Astrocyte (in vitro differentiated cells and primary cell): ENCODE measurements at regions not wholly inside any gene's neighbourhood (a gene's known extent, or its start where the extent isn't known, plus 50 kb on each side); places are given as distances from the start of the nearest gene placed in this dataset.
A peak's percentile ranks its signal among the peaks of the same experiment; 100 is the strongest.

Experiments
- DNase-seq: peaks from one replicate; pipeline ENCODE4 v3.0.0-alpha.2; 2010; ENCODE audit warnings: low read depth
- FAIRE-seq: peaks from 2 replicates; lab custom pipeline; 2011; peaks lifted over from hg19 to GRCh38; lab: Jason Lieb, UNC
- H2AFZ ChIP-seq: 2 replicates; pipeline ENCODE4 v1.6.0; 2012; ENCODE audit warnings: low read depth, low read length, inconsistent platforms
- H3K27ac ChIP-seq: 2 replicates; pipeline ENCODE4 v1.5.1; 2011; ENCODE audit warnings: low read depth, low read length, inconsistent platforms
- H3K27me3 ChIP-seq: 2 replicates; pipeline ENCODE4 v1.6.0; 2011; ENCODE audit warnings: low read length, inconsistent platforms; ENCODE audit not compliant: insufficient read depth
- H3K36me3 ChIP-seq: 2 replicates; pipeline ENCODE4 v1.5.1; 2011; ENCODE audit warnings: low read length, inconsistent platforms; ENCODE audit not compliant: insufficient read depth
- H3K4me1 ChIP-seq: 2 replicates; pipeline ENCODE4 v1.5.1; 2011; ENCODE audit warnings: low read length, inconsistent platforms; ENCODE audit not compliant: insufficient read depth
- H3K4me2 ChIP-seq: 2 replicates; pipeline ENCODE4 v1.6.0; 2012; ENCODE audit warnings: low read length, inconsistent platforms
- H3K4me3 ChIP-seq: 2 replicates; pipeline ENCODE4 v1.5.1; 2011; ENCODE audit warnings: low read depth, mild to moderate bottlenecking, low read length, inconsistent platforms; ENCODE audit not compliant: insufficient read depth
- H3K79me2 ChIP-seq: 2 replicates; pipeline ENCODE4 v1.6.0; 2012; ENCODE audit warnings: mild to moderate bottlenecking, low read length, inconsistent platforms; ENCODE audit not compliant: insufficient read depth
- H3K9ac ChIP-seq: 2 replicates; pipeline ENCODE4 v1.6.0; 2012; ENCODE audit warnings: mild to moderate bottlenecking, low read length, inconsistent platforms
- H3K9me3 ChIP-seq: 2 replicates; pipeline ENCODE4 v1.5.1; 2012; ENCODE audit warnings: low read depth, mild to moderate bottlenecking, low read length, inconsistent platforms; ENCODE audit not compliant: insufficient read depth
- H4K20me1 ChIP-seq: 2 replicates; pipeline ENCODE4 v1.6.0; 2012; ENCODE audit warnings: low read length, inconsistent platforms; ENCODE audit not compliant: insufficient read depth
- H3K27ac Mint-ChIP-seq: one replicate; pipeline ENCODE4 v1.8.0; 2021; ENCODE audit warnings: mild to moderate bottlenecking, mixed read lengths; ENCODE audit not compliant: unreplicated experiment
- H3K27me3 Mint-ChIP-seq: one replicate; pipeline ENCODE4 v1.8.0; 2021; ENCODE audit warnings: low read depth, mixed read lengths; ENCODE audit not compliant: unreplicated experiment
- H3K36me3 Mint-ChIP-seq: one replicate; pipeline ENCODE4 v1.8.0; 2021; ENCODE audit warnings: low read depth, mixed read lengths; ENCODE audit not compliant: unreplicated experiment
- H3K4me1 Mint-ChIP-seq: one replicate; pipeline ENCODE4 v1.8.0; 2021; ENCODE audit warnings: low read depth, mixed read lengths; ENCODE audit not compliant: unreplicated experiment
- H3K4me3 Mint-ChIP-seq: one replicate; pipeline ENCODE4 v1.8.0; 2021; ENCODE audit warnings: mild to moderate bottlenecking, moderate library complexity, mixed read lengths; ENCODE audit not compliant: unreplicated experiment
- H3K9me3 Mint-ChIP-seq: one replicate; pipeline ENCODE4 v1.8.0; 2021; ENCODE audit warnings: mild to moderate bottlenecking, mixed read lengths; ENCODE audit not compliant: unreplicated experiment
- EZH2 ChIP-seq: IDR thresholded peaks from 2 replicates; pipeline ENCODE4 v1.6.1; 2012; ENCODE audit warnings: mild to moderate bottlenecking, low read length, inconsistent platforms; ENCODE audit not compliant: insufficient read depth
- TF ChIP-seq, protein P1 (sequence below): IDR thresholded peaks from 2 replicates; pipeline ENCODE4 v1.5.1; 2011; ENCODE audit warnings: low read depth, mild to moderate bottlenecking, inconsistent platforms, low read length, moderate library complexity; ENCODE audit not compliant: insufficient read depth

DNA sequence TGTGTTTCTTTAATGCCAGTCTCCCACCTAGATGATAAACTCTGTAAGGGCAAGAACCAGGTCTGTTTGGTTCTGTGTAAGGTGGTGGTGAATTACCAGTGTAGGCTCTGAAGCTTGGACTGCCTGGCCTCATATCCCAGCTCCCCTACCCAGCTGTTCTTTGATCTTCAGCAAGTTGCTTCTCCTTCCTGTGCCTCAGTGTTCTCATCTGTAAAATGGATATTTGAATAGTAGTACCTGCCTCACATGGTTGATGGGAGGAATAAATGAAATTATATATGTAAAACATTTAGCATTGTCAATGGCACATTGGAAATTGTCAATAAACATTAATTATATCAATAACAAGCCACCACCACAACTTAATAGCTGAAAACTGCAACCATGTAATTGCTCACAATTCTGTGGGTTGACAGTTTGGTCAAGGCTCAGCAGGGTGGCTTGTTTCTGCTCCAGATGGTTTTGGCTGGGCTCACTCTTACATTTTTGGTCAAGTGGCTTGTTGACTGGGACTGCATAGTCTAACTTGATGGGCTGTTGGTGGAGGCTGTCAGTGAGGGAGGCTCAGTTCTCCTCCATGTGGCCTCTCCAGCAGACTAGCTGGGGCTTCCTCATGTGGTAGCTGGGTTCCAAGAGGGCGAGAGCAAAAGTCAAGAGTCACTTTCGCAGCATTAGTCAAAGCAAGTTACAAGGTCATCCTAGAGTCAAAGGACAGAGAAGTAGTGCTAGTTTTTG is 84.5 kb upstream of the DUSP5 start:
- H3K4me3 ChIP-seq: no peak overlapping the region
- peaks cover 7% of the 10 kb centered on the region for H3K9me3 ChIP-seq
- H3K27me3 ChIP-seq: no peaks in the 10 kb centered on the region
- H3K4me1 Mint-ChIP-seq: peaks cover 45% of the 10 kb centered on the region
- H2AFZ ChIP-seq: no peak overlapping the region
- H3K27me3 Mint-ChIP-seq: no peaks in the 10 kb centered on the region
- DNase-seq: no peak
- no peak overlapping the region for H3K9ac ChIP-seq
- H3K4me1 ChIP-seq: peaks cover 43% of the 10 kb centered on the region
- H4K20me1 ChIP-seq: no peaks in the 10 kb centered on the region
- FAIRE-seq: no peak
- H3K4me2 ChIP-seq: no peak overlapping the region
- TF ChIP-seq, protein P1, sequence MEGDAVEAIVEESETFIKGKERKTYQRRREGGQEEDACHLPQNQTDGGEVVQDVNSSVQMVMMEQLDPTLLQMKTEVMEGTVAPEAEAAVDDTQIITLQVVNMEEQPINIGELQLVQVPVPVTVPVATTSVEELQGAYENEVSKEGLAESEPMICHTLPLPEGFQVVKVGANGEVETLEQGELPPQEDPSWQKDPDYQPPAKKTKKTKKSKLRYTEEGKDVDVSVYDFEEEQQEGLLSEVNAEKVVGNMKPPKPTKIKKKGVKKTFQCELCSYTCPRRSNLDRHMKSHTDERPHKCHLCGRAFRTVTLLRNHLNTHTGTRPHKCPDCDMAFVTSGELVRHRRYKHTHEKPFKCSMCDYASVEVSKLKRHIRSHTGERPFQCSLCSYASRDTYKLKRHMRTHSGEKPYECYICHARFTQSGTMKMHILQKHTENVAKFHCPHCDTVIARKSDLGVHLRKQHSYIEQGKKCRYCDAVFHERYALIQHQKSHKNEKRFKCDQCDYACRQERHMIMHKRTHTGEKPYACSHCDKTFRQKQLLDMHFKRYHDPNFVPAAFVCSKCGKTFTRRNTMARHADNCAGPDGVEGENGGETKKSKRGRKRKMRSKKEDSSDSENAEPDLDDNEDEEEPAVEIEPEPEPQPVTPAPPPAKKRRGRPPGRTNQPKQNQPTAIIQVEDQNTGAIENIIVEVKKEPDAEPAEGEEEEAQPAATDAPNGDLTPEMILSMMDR: no peak
- TF ChIP-seq EZH2: no peak
- no peak overlapping the region for H3K4me3 Mint-ChIP-seq
- no peaks in the 10 kb centered on the region for H3K36me3 ChIP-seq
- H3K27ac Mint-ChIP-seq: peak overlapping the region; percentile 37
- H3K27ac ChIP-seq: no peak overlapping the region
- H3K79me2 ChIP-seq: no peaks in the 10 kb centered on the region
- H3K9me3 Mint-ChIP-seq: no peaks in the 10 kb centered on the region
- H3K36me3 Mint-ChIP-seq: no peaks in the 10 kb centered on the region

DNA sequence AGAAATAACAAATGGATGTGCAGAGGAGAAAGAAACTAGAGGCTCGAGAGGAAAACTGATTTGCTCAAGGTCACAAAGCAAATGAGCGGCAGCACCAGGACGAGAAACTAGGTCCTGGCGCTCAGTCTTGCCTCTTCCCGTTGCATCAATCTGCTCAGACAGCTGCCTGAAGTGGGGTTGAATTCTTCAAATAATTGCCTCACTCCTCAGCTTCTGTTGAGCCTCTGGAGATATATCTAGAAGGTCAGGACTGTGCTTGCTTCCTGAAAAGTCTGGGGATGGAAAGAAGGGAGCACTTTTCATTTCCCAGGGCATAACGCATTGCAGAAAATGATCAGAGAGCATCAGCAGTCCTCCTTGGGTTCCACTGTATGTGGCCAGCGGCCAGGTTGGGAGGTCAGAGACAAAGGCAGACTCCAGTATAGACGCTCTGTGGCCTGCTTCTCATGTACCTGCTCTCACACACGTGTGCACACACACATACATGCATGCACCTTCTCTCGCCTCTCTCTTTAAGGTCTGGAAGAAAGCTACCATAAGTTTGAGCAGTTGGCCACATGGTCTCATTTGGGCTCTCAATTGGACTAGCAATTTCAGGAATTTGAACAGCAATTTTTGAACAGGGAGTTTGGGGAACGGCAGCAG is 83.7 kb upstream of the DUSP5 start:
- FAIRE-seq (no peak), DNase-seq (no peak)
- no peaks in the 10 kb centered on the region for H3K36me3 Mint-ChIP-seq
- no peak overlapping the region for H3K4me3 ChIP-seq
- H4K20me1 ChIP-seq: no peaks in the 10 kb centered on the region
- H3K27ac ChIP-seq: no peak overlapping the region
- H3K36me3 ChIP-seq: no peaks in the 10 kb centered on the region
- H3K4me2 ChIP-seq: peak overlapping the region; percentile 61
- H3K27ac Mint-ChIP-seq: peak overlapping the region; percentile 37
- no peak overlapping the region for H2AFZ ChIP-seq
- no peaks in the 10 kb centered on the region for H3K27me3 Mint-ChIP-seq
- TF ChIP-seq, protein P1: no peak
- no peak for TF ChIP-seq EZH2
- H3K4me3 Mint-ChIP-seq: no peak overlapping the region
- no peaks in the 10 kb centered on the region for H3K9me3 Mint-ChIP-seq
- H3K9ac ChIP-seq: peak overlapping the region; percentile 27
- H3K79me2 ChIP-seq: no peaks in the 10 kb centered on the region
- peaks cover 7% of the 10 kb centered on the region for H3K9me3 ChIP-seq
- no peaks in the 10 kb centered on the region for H3K27me3 ChIP-seq
- H3K4me1 Mint-ChIP-seq: peaks cover 38% of the 10 kb centered on the region
- H3K4me1 ChIP-seq: peaks cover 38% of the 10 kb centered on the region
